ENCODE measurements at regions not wholly inside any gene's neighbourhood (a gene's known extent, or its start where the extent isn't known, plus 50 kb on each side); places are given as distances from the start of the nearest gene placed in this dataset.
"Not testable (repeated sequence)": the region's sequence is repeated elsewhere in the genome, so short reads cannot be mapped to it uniquely, and the experiment has no call there.

DNA sequence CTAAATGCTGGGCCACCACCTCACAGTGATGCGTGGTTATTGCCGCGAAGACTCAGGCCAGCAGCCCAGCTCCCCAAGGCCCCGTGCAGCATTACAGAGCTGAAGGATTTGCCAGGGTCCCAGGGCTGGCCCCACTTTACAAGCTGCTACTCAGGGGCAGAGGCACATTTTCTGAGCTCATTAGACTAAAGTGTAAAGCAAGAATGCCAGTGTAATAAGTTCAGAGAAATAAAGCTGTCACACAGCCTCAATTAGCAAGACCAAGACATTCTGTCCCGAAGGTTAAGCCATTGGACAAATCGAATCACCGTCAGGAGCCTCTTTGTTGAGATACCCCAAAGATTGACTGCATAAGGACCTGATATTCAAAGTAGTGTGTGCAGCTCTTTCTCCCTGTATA lies 428.4 kb downstream of the EFNB2 start:
- no peak for DNase-seq (ENCODE audit: low read depth in 4 of 4, low spot score in 3 of 4)

DNA sequence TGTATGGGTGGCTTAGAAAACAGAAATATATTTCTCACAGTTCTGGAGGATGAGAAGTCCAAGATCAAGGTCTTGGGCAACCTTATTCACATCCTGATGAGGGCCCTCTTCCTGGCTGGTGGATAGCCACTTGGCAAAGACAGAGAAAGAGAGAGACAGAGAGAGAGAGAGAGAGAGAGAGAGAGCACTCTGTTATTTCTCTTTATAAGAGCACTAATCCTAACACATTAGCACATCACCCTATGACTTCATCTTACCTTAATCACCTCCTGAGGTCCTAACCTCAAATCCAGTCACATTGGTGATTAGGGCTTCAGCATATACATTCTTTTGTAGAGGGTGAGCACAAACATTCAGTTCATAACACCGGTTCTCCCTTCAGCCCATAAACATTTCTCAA lies 430.3 kb downstream of the EFNB2 start:
- DNase-seq (ENCODE audit: low read depth in 4 of 4, low spot score in 3 of 4): no peak

GRCh38 chr13:106104281-106104901 lies 431.1 kb downstream of the EFNB2 start:
- no peak for DNase-seq (ENCODE audit: low read depth in 4 of 4, low spot score in 3 of 4)

DNA sequence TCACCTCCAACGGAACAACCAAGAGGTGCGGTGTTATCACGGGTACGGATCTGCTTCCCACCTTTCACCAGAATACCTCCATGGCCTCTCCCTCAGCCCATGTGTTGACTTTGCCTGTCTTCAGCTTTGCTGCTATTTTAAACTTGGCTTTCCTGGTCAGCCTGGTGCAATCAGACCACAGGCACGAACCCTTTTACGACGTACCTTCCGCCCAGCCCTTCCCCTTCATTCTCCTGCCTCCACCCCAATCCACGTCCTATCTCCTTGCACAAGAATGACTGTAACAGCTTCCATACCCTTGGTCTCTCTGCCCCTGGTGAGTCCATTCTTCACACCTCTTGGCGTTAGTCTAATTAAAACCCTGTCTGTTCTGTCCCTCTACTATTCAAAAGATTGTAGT lies 431.7 kb downstream of the EFNB2 start:
- DNase-seq (ENCODE audit: low read depth in 4 of 4, low spot score in 3 of 4): no peak

DNA sequence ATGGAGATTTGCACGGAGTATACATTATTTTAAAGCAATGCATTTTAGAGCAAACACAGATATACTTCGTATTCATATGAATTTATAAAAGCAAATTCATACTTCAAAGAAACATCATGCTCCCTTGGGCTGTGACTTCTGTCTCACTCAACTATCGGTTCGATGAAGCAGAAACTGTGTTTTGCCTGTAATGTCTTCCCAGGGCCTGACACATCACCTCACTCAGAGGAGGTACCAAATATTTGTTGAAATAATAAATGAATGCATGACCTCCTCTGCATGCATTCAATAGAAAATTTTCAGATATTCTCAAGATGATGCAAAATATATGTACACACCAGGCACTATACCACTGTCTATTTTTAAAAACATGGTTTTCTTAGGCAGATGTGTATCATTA lies 432.7 kb downstream of the EFNB2 start:
- DNase-seq (ENCODE audit: low read depth in 4 of 4, low spot score in 3 of 4): no peak

DNA sequence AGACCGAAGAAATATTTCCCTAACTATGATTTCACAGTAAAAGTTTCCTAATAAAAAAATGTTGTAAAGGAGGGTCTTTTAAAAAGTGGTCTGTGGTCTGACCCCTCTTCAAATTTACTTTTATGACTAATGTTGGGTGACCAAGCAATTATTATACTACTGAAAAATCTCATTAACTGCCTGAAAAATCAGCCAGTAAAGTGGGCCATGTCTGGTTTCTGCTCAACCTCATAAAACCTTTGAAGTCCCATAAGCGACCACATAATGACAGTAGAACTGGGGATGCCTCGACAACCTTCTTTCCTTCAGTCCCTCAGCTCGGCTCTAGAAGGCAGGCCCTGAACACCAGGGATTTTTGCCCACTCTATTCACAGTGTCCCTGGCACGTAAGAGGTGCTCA lies 434.3 kb downstream of the EFNB2 start:
- DNase-seq (ENCODE audit: low read depth in 4 of 4, low spot score in 3 of 4): no peak

- no peak for DNase-seq (ENCODE audit: low read depth in 4 of 4, low spot score in 3 of 4)
Observed at GRCh38 chr13:106100171-106100919, 435.1 kb downstream of the EFNB2 start.

DNA sequence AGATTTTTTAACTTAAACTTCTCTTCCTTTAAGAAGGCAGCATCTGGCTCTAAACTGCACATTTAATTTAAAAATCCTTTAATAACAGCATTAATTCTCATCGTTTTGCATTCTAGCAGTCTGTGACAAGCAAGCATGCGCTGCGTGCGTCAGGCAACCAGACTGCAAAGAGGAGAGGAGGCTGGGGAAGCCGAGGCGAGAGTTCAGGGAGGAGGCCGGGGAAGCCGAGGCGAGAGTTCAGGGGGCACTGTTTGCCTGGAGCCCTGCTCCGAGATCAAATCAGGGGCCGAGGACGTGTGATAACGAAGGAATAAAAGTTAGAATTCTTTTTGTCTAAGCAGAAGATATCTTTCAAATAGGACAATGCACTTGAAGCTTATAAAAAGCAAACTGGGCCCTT lies 435.7 kb downstream of the EFNB2 start:
- no peak for DNase-seq (ENCODE audit: low read depth in 4 of 4, low spot score in 3 of 4)

DNA sequence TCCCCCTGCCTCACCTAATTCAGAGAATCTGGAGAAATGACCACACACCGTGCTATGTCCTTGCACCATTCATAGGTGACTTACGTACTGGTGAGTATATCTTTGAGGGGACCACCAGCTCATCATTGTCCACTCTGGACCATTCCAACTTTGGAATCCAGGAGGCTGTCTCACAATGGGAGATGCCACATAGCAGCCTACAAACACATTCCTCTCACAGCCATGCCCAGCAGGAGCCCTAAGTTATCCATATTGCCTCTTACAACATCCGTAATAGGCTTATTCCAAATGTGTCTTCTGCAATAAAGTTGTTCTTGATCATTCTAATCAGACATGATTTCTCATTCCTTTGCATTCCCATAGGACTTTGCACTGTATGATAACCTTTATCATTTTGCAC lies 436.7 kb downstream of the EFNB2 start:
- no peak for DNase-seq (ENCODE audit: low read depth in 4 of 4, low spot score in 3 of 4)

DNA sequence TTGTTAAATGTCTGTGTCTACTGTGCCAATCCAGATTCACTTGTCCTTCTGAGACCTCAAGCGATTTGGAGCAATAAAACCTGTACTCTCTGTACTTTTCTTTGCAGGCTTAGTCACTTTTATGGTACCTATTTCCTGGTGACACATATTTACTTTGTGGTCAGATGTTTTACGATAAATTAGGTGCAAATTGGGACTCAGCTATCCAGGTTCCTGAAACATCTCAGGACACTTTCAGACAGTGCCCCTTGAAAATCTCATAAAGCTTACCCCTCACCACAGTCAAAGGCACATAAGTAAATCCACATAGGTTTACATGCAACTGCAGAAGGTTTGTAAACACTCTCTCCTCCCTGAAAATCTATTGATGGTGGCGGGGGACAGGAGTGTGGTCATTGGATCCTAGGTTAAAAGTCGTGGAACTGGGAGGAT lies 438.8 kb downstream of the EFNB2 start:
- no peak for DNase-seq (ENCODE audit: low read depth in 4 of 4, low spot score in 3 of 4)

DNA sequence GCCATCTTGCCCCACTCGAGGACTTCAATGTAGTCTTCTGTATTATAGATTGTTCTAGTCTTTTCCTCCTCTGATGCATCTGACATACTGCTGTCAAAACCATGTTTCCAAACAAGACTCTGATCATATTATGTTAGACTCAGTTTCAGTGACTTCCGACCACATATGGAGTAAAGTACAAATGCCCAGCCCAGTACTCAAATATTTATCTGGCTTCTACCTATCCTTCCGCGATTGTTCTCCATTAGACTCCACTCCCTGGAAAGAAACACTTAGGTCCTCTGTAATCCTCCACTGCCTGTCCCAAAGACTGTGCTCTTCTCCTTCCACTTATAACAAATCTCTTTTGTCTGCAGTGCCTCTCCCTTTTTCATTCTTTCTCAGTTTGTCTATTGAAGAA lies 439.5 kb downstream of the EFNB2 start:
- no peak for DNase-seq (ENCODE audit: low read depth in 4 of 4, low spot score in 3 of 4)

DNA sequence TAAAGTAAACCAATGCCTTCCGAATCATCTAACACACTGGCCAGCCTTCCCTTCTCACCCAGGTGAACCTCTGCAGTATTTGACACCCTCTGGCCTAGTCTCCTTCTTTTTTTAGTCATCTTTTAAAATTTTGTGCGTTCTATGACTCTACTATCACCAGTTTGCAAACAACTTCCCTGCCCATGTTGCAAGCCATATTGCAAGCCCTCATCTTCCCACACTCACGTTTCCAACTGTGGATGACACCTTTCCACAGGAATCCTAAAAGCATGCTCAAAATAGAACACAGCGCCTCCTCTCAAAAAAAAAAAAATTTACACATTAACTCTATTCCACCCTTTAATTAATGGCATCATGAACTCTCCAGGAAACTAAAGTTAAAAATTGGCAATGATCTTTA lies 440.1 kb downstream of the EFNB2 start:
- DNase-seq (ENCODE audit: low read depth in 4 of 4, low spot score in 3 of 4): no peak

DNA sequence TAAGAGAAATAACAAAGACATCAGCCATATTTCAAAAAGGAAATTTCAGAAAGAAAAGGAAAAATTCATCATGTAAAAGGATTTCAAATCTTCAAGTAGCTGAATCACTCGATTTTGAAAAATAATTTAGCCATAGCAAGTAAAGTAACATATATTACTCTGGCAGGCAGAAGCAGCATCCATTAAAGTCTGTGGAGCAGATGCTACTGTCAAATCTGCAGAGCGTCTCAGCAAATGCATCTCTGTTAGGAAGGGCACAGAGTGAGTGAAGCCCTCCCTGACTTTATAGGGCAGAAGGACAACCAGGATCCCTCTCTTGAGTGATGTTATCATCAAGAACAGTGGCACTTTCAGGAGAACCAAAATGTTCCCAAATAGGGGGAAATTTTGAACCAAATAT lies 445.5 kb downstream of the EFNB2 start:
- DNase-seq (ENCODE audit: low read depth in 4 of 4, low spot score in 3 of 4): no peak

DNA sequence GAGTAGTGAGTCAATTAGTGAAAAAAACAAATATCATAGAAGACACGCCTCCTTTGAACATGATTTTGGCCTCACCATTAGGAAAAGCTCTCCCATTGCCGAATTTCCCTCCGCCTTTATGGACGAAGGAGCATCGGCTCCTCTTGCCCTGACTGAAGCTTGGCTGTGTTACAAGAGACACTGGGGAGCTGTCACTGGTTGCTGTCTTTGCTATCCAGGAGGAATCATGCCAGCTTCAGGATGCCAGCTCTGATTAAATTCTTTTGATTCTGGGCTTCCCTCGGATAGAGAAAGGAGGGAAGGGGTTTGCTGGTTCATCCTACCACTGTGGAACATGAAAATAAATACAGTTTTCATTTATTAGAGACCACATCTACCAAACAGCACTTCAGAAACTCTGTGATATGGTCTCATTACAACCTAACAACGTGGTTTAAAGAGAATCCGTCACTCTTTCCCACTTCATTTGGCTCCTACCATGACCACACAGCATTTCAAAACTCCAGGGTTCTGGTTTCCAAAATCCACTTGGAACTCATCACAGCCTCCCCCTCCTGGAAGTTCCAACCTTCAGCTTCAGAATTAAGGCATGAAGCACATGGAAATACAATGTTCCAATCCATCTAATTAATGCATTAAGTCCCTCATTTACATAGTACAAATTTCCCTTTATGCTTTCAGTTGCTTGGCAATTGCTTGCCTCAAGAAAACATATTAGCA lies 446.0 kb downstream of the EFNB2 start:
- no peak for DNase-seq (ENCODE audit: low read depth in 4 of 4, low spot score in 3 of 4)

DNA sequence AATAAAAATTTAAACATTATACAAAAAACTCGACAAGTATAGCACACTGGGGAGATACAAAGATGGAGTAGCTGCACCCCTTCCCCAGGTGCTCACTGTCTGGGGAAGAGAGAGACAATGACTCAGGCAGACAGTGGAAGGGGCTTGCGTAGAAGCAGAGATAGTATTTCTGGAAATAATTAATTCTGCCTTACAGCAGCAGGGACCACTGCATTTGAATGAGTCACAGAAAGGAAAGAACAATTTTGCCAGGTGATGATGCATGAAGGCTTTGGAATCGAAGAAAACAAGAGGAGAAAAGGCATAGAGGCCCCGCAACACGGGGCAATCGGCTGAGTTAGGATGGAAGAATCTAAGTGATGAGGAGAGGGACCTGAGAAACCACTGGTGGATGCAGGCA lies 447.4 kb downstream of the EFNB2 start:
- no peak for DNase-seq (ENCODE audit: low read depth in 4 of 4, low spot score in 3 of 4)

DNA sequence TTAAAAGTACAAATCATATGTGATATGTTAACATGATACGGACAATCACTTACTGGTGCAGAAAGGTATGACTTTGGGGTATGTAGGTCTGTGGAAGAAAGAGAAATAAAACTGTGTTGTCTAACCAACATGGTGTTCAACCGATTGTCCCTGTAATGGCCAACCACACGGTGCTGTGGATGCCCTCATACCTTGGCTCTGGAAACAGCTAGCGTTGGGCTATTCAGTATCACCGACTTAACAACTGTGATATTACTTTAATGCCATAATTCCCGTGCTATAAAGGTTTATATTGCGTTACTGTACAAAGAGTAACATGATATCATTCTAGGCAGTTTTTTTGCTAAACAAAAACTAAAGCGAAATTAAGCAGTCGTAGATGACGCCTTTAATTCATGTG lies 448.3 kb downstream of the EFNB2 start:
- no peak for DNase-seq (ENCODE audit: low read depth in 4 of 4, low spot score in 3 of 4)

DNA sequence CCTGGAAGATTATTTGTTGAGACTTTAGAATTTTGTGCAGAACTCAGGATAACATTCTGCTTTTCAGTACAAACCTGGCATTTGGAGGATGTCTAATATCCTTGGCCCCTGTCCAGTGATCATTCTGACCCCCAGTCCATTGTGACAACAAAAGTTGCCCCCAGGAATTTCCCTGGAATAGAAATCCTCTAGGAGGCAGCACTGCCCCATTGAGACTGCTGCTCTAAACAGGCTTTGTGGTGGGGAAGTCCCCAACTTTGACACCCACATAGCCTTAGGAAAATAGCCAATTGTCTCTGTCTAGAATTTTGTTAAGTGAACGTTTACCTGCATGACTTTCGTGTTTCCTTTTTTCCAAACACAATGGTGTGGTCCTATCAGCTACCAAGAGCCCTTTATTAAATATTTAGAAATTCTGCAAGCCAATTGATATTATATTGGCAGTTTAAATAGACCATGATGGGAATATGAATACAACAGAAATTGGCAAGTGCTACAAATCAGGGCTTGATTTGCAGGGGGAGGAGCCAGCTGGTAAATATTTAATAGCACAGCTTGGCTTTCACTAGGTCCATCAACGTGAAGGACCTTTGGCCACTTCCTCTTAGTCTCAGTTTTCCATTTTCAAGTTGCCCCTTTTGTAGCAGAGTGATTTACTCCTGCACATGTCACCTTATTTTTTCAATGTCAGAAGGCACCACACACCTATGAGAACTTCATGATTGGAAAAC lies 451.7 kb downstream of the EFNB2 start:
- no peak for DNase-seq (ENCODE audit: low read depth in 4 of 4, low spot score in 3 of 4)

DNA sequence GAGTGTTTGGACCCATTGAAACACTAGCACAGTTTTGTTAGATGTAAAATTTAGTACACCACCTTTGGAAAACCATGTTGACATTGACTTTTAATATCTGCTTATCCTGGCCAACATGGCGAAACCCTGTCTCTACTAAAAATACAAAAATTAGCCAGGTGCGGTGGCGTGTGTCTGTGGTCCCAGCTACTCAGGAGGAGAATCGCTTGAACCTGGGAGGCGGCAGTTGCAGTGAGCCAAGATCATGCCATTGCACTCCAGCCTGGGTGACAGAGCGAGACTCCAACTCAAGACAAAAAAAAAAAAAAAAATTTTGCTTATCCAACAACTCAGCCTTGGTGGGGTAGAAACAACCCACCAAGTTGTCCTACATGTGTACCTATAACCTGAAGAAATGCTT lies 454.2 kb downstream of the EFNB2 start:
- DNase-seq (ENCODE audit: low read depth in 4 of 4, low spot score in 3 of 4): not testable (repeated sequence)

GRCh38 chr13:106078191-106078590 lies 457.3 kb downstream of the EFNB2 start:
- DNase-seq (ENCODE audit: low read depth in 4 of 4, low spot score in 3 of 4): no peak

DNA sequence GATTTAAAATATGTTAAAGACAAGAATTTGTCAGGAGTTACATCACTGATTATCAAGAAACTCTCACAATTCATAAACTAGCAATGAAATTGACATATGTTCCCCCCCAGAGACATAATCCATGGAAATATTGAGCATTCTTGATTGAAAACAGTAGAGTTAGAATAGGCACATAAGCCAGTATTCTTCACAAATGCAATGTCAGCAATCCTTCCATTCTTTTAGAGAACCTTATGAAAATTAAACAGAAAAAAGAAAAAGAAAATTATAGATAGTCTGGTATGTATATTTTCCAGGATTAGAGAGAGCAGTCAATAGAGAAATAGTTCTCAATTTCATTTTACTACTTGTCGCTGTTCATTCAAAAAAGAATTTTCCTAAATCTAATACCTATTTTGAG lies 458.4 kb downstream of the EFNB2 start:
- DNase-seq (ENCODE audit: low read depth in 4 of 4, low spot score in 3 of 4): no peak

DNA sequence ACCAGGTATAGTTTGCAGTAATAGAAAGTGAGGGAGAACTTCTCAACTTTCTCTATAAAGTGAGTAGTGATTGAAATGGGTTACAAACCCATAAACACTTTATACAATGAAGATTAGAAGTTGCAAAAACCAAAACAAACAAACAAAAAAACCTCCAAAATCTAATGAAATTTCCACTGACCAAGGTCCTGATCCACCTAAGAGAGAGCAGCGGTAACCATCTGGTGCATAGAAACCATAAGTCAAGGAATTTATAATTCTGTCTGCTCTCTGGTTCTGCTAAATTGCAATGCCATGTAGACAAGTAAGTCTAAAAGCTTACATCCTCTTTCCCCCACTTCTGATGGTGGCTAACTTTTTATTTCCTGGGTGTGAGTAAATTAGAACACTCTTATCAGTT lies 463.4 kb downstream of the EFNB2 start:
- no peak for DNase-seq (ENCODE audit: low read depth in 4 of 4, low spot score in 3 of 4)
